C4-2B (cell line): ENCODE measurements at regions not wholly inside any gene's neighbourhood (a gene's known extent, or its start where the extent isn't known, plus 50 kb on each side); places are given as distances from the start of the nearest gene placed in this dataset.

Source experiments
- ZFX ChIP-seq: fragments of 450-650 bp; IDR thresholded peaks from 2 replicates; pipeline ENCODE4 v1.6.1; 2017
- TF ChIP-seq, protein P1 (sequence below): fragments of 450-650 bp; conservative IDR thresholded peaks from 2 replicates; pipeline ENCODE4 v1.5.1; 2017; ENCODE audit warnings: mild to moderate bottlenecking

DNA sequence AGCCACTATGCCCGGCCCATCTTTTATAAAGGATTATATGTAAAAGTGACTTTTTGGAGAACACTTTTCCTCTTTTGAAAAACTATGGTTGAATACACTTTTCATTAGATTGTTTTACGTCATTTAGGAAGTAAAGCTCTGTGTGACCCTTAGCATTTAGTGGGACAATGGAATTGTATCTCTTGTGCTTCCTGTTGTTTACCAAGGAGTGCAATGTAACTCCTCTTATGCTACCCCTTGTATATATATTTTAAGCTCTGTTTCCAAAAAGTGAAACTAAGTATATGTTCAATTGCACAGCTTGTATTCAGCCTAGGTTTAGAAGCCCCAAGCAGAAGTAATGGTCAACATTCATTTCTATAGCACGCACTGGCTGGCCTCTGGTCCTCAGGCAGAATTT is 183.1 kb upstream of the CITED2 start:
- TF ChIP-seq, protein P1, sequence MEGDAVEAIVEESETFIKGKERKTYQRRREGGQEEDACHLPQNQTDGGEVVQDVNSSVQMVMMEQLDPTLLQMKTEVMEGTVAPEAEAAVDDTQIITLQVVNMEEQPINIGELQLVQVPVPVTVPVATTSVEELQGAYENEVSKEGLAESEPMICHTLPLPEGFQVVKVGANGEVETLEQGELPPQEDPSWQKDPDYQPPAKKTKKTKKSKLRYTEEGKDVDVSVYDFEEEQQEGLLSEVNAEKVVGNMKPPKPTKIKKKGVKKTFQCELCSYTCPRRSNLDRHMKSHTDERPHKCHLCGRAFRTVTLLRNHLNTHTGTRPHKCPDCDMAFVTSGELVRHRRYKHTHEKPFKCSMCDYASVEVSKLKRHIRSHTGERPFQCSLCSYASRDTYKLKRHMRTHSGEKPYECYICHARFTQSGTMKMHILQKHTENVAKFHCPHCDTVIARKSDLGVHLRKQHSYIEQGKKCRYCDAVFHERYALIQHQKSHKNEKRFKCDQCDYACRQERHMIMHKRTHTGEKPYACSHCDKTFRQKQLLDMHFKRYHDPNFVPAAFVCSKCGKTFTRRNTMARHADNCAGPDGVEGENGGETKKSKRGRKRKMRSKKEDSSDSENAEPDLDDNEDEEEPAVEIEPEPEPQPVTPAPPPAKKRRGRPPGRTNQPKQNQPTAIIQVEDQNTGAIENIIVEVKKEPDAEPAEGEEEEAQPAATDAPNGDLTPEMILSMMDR: no peak
- TF ChIP-seq ZFX: no peak
